ENCODE measurements at regions not wholly inside any gene's neighbourhood (a gene's known extent, or its start where the extent isn't known, plus 50 kb on each side); places are given as distances from the start of the nearest gene placed in this dataset.

GRCh38 chr3:181855825-181856224 is 144.1 kb downstream of the SOX2 start:
- TF ChIP-seq POLR2AphosphoS5 (IDR thresholded peaks at IDR 0.05; ENCODE audit: low read depth, low read length): no peak
- no peak for TF ChIP-seq POLR2A (IDR thresholded peaks at IDR 0.05; ENCODE audit: low read depth, low read length)

Data from GM12892 (cell line).